Hepatocyte (in vitro differentiated cells): ENCODE measurements at regions not wholly inside any gene's neighbourhood (a gene's known extent, or its start where the extent isn't known, plus 50 kb on each side); places are given as distances from the start of the nearest gene placed in this dataset.

ENCODE experiments used
- DNase-seq: peaks from one replicate; pipeline ENCODE4 v3.0.0-alpha.2; 2016; ENCODE audit warnings: low spot score
- H2AFZ ChIP-seq: fragments of 200-600 bp; sonication (generic); 2 replicates; pipeline ENCODE4 v1.6.0; 2016; ENCODE audit warnings: antibody characterized with exemption, mild to moderate bottlenecking
- H3K27ac ChIP-seq: fragments of 200-600 bp; sonication (generic); 2 replicates; pipeline ENCODE4 v1.5.1; 2016; ENCODE audit warnings: mild to moderate bottlenecking
- H3K27me3 ChIP-seq: fragments of 200-600 bp; sonication (generic); 2 replicates; pipeline ENCODE4 v1.6.1; 2016
- H3K36me3 ChIP-seq: fragments of 200-600 bp; sonication (generic); replicated peaks from 2 replicates; pipeline ENCODE4 v1.5.1; 2016; ENCODE audit warnings: low read depth; ENCODE audit not compliant: insufficient read depth
- H3K4me1 ChIP-seq: fragments of 200-600 bp; sonication (generic); 2 replicates; pipeline ENCODE4 v1.5.1; 2016; ENCODE audit warnings: mild to moderate bottlenecking, moderate library complexity; ENCODE audit not compliant: insufficient read depth
- H3K4me2 ChIP-seq: fragments of 200-600 bp; sonication (generic); 2 replicates; pipeline ENCODE4 v1.6.0; 2016
- H3K4me3 ChIP-seq: fragments of 200-600 bp; sonication (generic); 2 replicates; pipeline ENCODE4 v1.5.1; 2016; ENCODE audit warnings: mild to moderate bottlenecking
- H3K79me2 ChIP-seq: fragments of 200-600 bp; sonication (generic); 2 replicates; pipeline ENCODE4 v1.6.0; 2017; ENCODE audit warnings: mild to moderate bottlenecking
- H3K9me2 ChIP-seq: fragments of 200-600 bp; sonication (generic); replicated peaks from 2 replicates; pipeline ENCODE4 v1.6.0; 2017; ENCODE audit warnings: mild to moderate bottlenecking; ENCODE audit not compliant: insufficient read depth
- H3K9me3 ChIP-seq: fragments of 200-600 bp; sonication (generic); 2 replicates; pipeline ENCODE4 v1.5.1; 2016; ENCODE audit warnings: low read depth, mild to moderate bottlenecking
- H4K20me1 ChIP-seq: fragments of 200-600 bp; sonication (generic); 2 replicates; pipeline ENCODE4 v1.6.0; 2016; ENCODE audit warnings: mild to moderate bottlenecking; ENCODE audit not compliant: insufficient read depth, poor library complexity, severe bottlenecking
- CTCF ChIP-seq: fragments of 200-600 bp; sonication (generic); IDR thresholded peaks from 2 replicates; pipeline ENCODE4 v1.5.1; 2016; ENCODE audit warnings: antibody characterized with exemption, mild to moderate bottlenecking; ENCODE audit not compliant: poor library complexity
- EZH2 ChIP-seq: fragments of 200-600 bp; sonication (generic); IDR thresholded peaks from 2 replicates; pipeline ENCODE4 v1.6.1; 2016; ENCODE audit warnings: antibody characterized with exemption, mild to moderate bottlenecking, borderline replicate concordance
- EZH2phosphoT487 ChIP-seq: fragments of 200-600 bp; sonication (generic); IDR thresholded peaks from one replicate; pipeline ENCODE4 v1.6.1; 2018; ENCODE audit warnings: antibody characterized with exemption, mild to moderate bottlenecking, low read depth, moderate library complexity; ENCODE audit not compliant: unreplicated experiment, severe bottlenecking
- WGBS: methylation state at CpG from one replicate; pipeline ENCODE4 v1.1.6; 2016; ENCODE audit warnings: low lambda C conversion rate; ENCODE audit errors: missing lambda C conversion rate; 5-methylcytosine and 5-hydroxymethylcytosine counted together

- Histone ChIP-seq H4K20me1 (no peaks in the 10 kb centered on the region), H3K9me2 (no peaks in the 10 kb centered on the region), H3K9me3 (no peaks in the 10 kb centered on the region), H3K27me3 (no peaks in the 10 kb centered on the region), H3K4me2 (no peak overlapping the region), H3K4me3 (no peak overlapping the region), H3K4me1 (no peaks in the 10 kb centered on the region), H3K36me3 (no peaks in the 10 kb centered on the region), H3K27ac (no peak overlapping the region), H2AFZ (no peak overlapping the region), H3K79me2 (no peaks in the 10 kb centered on the region)
- no peak for DNase-seq
- 87% methylated on average over 11 of the region's 11 CpGs for WGBS
- TF ChIP-seq CTCF (no peak), EZH2phosphoT487 (no peak), EZH2 (no peak)
These were observed 112.5 kb downstream of the ADSS2 start for GRCh38 chr1:244339073-244339692.

- Histone ChIP-seq H4K20me1 (no peaks in the 10 kb centered on the region), H3K9me2 (no peaks in the 10 kb centered on the region), H3K4me1 (no peaks in the 10 kb centered on the region), H3K9me3 (no peaks in the 10 kb centered on the region), H3K27me3 (no peaks in the 10 kb centered on the region), H3K79me2 (no peaks in the 10 kb centered on the region), H3K4me3 (no peak overlapping the region), H3K4me2 (no peak overlapping the region), H3K27ac (no peak overlapping the region), H3K36me3 (no peaks in the 10 kb centered on the region), H2AFZ (no peak overlapping the region)
- no peak for TF ChIP-seq EZH2
- no peak for TF ChIP-seq CTCF
- no peak for TF ChIP-seq EZH2phosphoT487
- DNase-seq = no peak
- WGBS = 90% methylated on average over 7 of the region's 7 CpGs
These were observed 111.9 kb downstream of the ADSS2 start for GRCh38 chr1:244339776-244340175.

GRCh38 chr1:244340396-244340795 lies 111.3 kb downstream of the ADSS2 start:
- H3K27ac ChIP-seq = no peak overlapping the region
- no peaks in the 10 kb centered on the region for H3K36me3 ChIP-seq
- no peak overlapping the region for H3K4me3 ChIP-seq
- no peaks in the 10 kb centered on the region for H3K79me2 ChIP-seq
- H3K9me3 ChIP-seq = no peaks in the 10 kb centered on the region
- no peaks in the 10 kb centered on the region for H3K4me1 ChIP-seq
- no peak for DNase-seq
- 74% methylated on average over 14 of the region's 14 CpGs for WGBS
- TF ChIP-seq EZH2 (no peak), CTCF (no peak), EZH2phosphoT487 (no peak)
- H3K27me3 ChIP-seq = no peaks in the 10 kb centered on the region
- H3K4me2 ChIP-seq = no peak overlapping the region
- no peaks in the 10 kb centered on the region for H3K9me2 ChIP-seq
- no peak overlapping the region for H2AFZ ChIP-seq
- H4K20me1 ChIP-seq = no peaks in the 10 kb centered on the region
